ENCODE measurements at regions not wholly inside any gene's neighbourhood (a gene's known extent, or its start where the extent isn't known, plus 50 kb on each side); places are given as distances from the start of the nearest gene placed in this dataset.

- in situ Hi-C loops (cut with MboI; ENCODE audit: low pct_ligation_motif_present in 1 of 4, low pct_unique_long_range_greater_than_20kb in 1 of 4, low sequenced_read_pairs in 3 of 4) (no loop called here), intact Hi-C loops (cut with DNase I; ENCODE audit: low total_unique reads) (no loop called here)
- TF ChIP-seq POLR2AphosphoS5 (IDR thresholded peaks at IDR 0.05) (no peak), EP300 (IDR thresholded peaks at IDR 0.05; ENCODE audit: low read depth) (no peak), POLR2A (IDR thresholded peaks at IDR 0.05) (no peak), CTCF (IDR thresholded peaks at IDR 0.05) (no peak)
- 86% methylated on average over 1 of the region's 1 CpG for WGBS, 2 donors (ENCODE audit: low coverage in 1 of 2)
- Histone ChIP-seq H3K36me3 (no peaks in the 10 kb centered on the region), H3K9me3 (no peaks in the 10 kb centered on the region), H3K27me3 (no peaks in the 10 kb centered on the region), H3K4me1 (no peaks in the 10 kb centered on the region), H3K27ac (no peak overlapping the region), H3K4me3 (no peak overlapping the region)
- no peak for DNase-seq
Measured at GRCh38 chr16:17802571-17802970, 331.8 kb upstream of the XYLT1 start.

DNA sequence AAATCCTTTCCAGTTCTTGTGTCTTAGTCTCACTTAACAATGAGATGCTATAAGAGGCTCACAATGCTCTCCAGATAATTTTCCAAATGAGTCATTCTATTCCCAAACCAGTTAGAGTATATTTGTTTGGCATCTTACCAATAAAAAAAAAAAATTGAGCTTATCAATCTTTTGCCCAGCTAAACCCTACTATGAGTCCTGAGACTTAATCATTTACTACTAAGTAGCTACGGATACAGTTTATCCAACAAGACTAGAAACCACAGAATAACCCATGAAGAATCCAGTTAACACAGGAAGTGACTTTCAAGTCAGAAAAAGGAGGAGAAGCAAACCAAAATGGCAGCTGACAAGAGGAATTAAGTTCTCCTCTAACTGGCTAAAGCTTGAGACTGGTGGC lies 330.3 kb upstream of the XYLT1 start:
- Histone ChIP-seq H3K4me1 (no peaks in the 10 kb centered on the region), H3K27me3 (no peaks in the 10 kb centered on the region), H3K9me3 (no peaks in the 10 kb centered on the region), H3K27ac (no peak overlapping the region), H3K4me3 (no peak overlapping the region), H3K36me3 (no peaks in the 10 kb centered on the region)
- intact Hi-C loops (cut with DNase I; ENCODE audit: low total_unique reads): no loop called here
- no peak for DNase-seq
- TF ChIP-seq CTCF (IDR thresholded peaks at IDR 0.05) (no peak), POLR2A (IDR thresholded peaks at IDR 0.05) (no peak), EP300 (IDR thresholded peaks at IDR 0.05; ENCODE audit: low read depth) (no peak), POLR2AphosphoS5 (IDR thresholded peaks at IDR 0.05) (no peak)
- in situ Hi-C loops (cut with MboI; ENCODE audit: low pct_ligation_motif_present in 1 of 4, low pct_unique_long_range_greater_than_20kb in 1 of 4, low sequenced_read_pairs in 3 of 4): no loop called here
- 50 to 72% methylated on average over 1 of the region's 1 CpG for WGBS, 2 donors (ENCODE audit: low coverage in 1 of 2)

DNA sequence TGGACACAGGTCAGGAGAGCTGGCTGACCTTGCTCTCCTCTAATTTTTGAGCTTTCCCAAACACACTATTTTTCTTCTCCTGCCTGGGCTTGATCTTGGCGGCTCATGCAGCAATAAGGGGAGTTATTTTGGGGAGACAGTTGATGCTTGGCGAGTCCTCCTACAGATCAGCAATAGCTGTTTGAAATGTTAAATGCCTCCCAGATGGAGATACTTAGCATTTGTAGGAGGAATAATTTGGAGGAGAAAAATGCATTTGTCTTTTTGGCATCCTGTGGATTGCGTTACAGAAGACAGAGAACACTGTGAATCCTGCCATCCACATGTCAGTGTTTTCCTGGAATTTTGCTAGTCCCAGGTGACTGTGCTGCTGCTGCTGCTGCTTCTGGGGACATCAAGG lies 328.0 kb upstream of the XYLT1 start:
- intact Hi-C loops (cut with DNase I; ENCODE audit: low total_unique reads) (no loop called here), in situ Hi-C loops (cut with MboI; ENCODE audit: low pct_ligation_motif_present in 1 of 4, low pct_unique_long_range_greater_than_20kb in 1 of 4, low sequenced_read_pairs in 3 of 4) (no loop called here)
- no peaks in the 10 kb centered on the region for H3K4me1 ChIP-seq
- no peaks in the 10 kb centered on the region for H3K27me3 ChIP-seq
- H3K36me3 ChIP-seq: no peaks in the 10 kb centered on the region
- H3K9me3 ChIP-seq: no peaks in the 10 kb centered on the region
- 45 to 70% methylated on average over 2 to 3 of the region's 3 CpGs for WGBS, 2 donors (ENCODE audit: low coverage in 1 of 2)
- no peak overlapping the region for H3K27ac ChIP-seq
- DNase-seq: no peak
- TF ChIP-seq CTCF (IDR thresholded peaks at IDR 0.05): no peak
- TF ChIP-seq POLR2AphosphoS5 (IDR thresholded peaks at IDR 0.05): no peak
- no peak for TF ChIP-seq POLR2A (IDR thresholded peaks at IDR 0.05)
- no peak for TF ChIP-seq EP300 (IDR thresholded peaks at IDR 0.05; ENCODE audit: low read depth)
- no peak overlapping the region for H3K4me3 ChIP-seq

GRCh38 chr16:17793354-17793753 lies 322.6 kb upstream of the XYLT1 start:
- intact Hi-C loops (cut with DNase I; ENCODE audit: low total_unique reads) (no loop called here), in situ Hi-C loops (cut with MboI; ENCODE audit: low pct_ligation_motif_present in 1 of 4, low pct_unique_long_range_greater_than_20kb in 1 of 4, low sequenced_read_pairs in 3 of 4) (no loop called here)
- 50 to 62% methylated on average over 1 of the region's 1 CpG for WGBS, 2 donors (ENCODE audit: low coverage in 1 of 2)
- TF ChIP-seq POLR2A (IDR thresholded peaks at IDR 0.05): no peak
- no peak for TF ChIP-seq EP300 (IDR thresholded peaks at IDR 0.05; ENCODE audit: low read depth)
- no peaks in the 10 kb centered on the region for H3K27me3 ChIP-seq
- no peaks in the 10 kb centered on the region for H3K9me3 ChIP-seq
- H3K4me1 ChIP-seq: no peaks in the 10 kb centered on the region
- DNase-seq: no peak
- no peak overlapping the region for H3K4me3 ChIP-seq
- no peak overlapping the region for H3K27ac ChIP-seq
- H3K36me3 ChIP-seq: no peaks in the 10 kb centered on the region

DNA sequence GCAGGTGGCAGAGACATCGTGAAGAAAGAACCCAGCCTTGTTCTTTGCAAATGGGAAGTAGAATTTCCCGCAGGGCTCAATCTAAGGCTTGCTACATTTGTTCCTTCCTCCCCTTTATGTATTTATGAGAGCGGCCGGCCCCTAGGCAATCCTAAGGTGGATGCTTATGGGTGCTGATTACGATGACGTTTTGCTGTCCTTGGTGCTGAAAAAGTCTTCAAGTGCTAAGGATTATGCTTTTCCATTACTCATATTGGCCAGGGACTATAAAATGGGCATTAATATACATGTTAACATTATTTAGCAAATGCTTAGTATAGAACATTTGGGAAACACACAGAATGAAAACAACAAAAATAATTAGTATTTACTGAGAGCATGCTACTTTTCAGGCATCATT lies 313.3 kb upstream of the XYLT1 start:
- intact Hi-C loops (cut with DNase I; ENCODE audit: low total_unique reads) (no loop called here), in situ Hi-C loops (cut with MboI; ENCODE audit: low pct_ligation_motif_present in 1 of 4, low pct_unique_long_range_greater_than_20kb in 1 of 4, low sequenced_read_pairs in 3 of 4) (no loop called here)
- H3K4me1 ChIP-seq: no peaks in the 10 kb centered on the region
- 17 to 26% methylated on average over 2 to 6 of the region's 6 CpGs for WGBS, 2 donors (ENCODE audit: low coverage in 1 of 2)
- DNase-seq: no peak
- H3K27me3 ChIP-seq: no peaks in the 10 kb centered on the region
- no peaks in the 10 kb centered on the region for H3K36me3 ChIP-seq
- no peak for TF ChIP-seq POLR2A (IDR thresholded peaks at IDR 0.05)
- no peak for TF ChIP-seq CTCF (IDR thresholded peaks at IDR 0.05)
- no peak for TF ChIP-seq EP300 (IDR thresholded peaks at IDR 0.05; ENCODE audit: low read depth)
- no peak for TF ChIP-seq POLR2AphosphoS5 (IDR thresholded peaks at IDR 0.05)
- H3K27ac ChIP-seq: no peak overlapping the region
- H3K4me3 ChIP-seq: no peak overlapping the region
- no peaks in the 10 kb centered on the region for H3K9me3 ChIP-seq
